ENCODE measurements at regions not wholly inside any gene's neighbourhood (a gene's known extent, or its start where the extent isn't known, plus 50 kb on each side); places are given as distances from the start of the nearest gene placed in this dataset.

DNA sequence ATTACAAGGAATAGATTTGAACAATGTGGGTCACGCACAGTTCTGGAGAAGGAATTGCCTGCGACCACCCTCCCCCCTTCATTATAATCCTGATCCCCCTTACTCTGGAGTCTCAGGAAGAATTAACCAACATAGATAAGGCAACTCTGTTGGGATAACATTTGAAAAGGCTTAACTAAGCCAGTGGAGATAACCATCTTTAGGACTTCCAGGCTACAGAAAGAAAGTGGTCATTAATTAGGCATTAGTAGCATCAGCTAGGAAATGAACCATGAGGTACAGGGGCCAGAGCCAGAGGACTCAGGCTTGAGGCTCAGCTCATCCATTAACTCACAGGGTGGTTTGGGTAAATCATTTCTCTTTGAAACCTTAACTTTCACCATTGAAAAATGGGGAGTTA is 720.0 kb upstream of the API5 start:
- DNase-seq (ENCODE audit: low read depth): no peak

- no peak for DNase-seq (ENCODE audit: low read depth)
These were observed 718.4 kb upstream of the API5 start for GRCh38 chr11:42593441-42593840.

GRCh38 chr11:42595876-42596275 is 715.9 kb upstream of the API5 start:
- no peak for DNase-seq (ENCODE audit: low read depth)

GRCh38 chr11:42596576-42597145 is 715.1 kb upstream of the API5 start:
- DNase-seq (ENCODE audit: low read depth): no peak

DNA sequence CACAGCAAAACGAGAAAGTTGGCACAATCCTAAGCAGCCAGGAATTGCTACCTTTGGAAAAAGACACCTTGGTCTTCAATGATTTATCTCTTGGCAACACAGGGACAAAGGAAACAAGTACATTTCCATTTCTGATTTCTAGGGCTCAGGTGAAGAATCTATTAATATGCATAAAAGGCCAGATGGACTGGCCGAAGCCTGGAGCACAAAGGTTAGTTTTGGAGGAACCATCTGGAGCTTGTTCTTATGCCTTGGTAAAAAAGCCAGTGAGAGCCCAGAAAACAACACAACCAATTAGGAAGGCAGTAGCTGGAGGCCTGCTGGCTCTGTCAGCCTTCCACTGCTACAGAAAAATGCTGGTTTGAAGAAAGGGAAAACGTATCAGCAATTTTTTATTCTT is 713.5 kb upstream of the API5 start:
- DNase-seq (ENCODE audit: low read depth): no peak

DNA sequence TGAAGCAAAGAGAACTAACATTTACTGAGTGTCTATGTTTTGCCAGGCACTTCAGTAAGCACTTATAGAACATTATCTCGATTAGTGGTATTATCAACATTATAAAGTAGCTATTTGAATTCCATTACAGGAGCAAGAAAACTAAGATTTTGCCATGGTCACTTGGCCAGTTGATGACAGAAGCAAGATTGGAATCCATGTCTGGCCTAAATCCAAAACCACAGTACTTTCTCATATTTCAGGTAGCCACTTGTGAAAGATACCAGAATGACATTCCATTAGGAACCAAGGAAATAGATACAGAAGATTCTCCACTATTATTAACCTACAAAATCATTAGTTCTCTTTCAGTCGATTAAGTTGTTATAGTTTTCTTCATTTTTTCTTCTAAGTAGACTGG is 691.0 kb upstream of the API5 start:
- DNase-seq (ENCODE audit: low read depth): no peak

- no peak for DNase-seq (ENCODE audit: low read depth)
These were observed 685.8 kb upstream of the API5 start for GRCh38 chr11:42625757-42626665.

GRCh38 chr11:42631220-42631843 is 680.5 kb upstream of the API5 start:
- DNase-seq (ENCODE audit: low read depth): no peak

DNA sequence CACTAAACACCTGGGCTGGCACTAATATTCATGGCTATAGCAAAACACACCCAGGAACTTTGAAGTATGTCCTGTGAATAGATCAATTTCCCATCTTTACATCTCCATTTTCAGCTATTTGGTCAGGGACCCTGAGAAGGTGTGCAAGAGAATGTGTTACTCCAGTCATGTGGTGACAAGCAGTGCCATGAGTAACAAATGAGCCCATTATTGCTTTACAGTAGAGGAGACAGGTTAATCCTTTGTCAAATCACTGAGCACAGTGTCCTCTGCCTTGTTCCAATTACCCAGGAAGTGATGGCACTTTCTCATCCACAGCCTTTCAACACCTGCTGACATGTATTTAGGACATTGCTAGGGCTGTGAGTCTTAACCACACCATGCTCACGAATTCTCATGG is 664.8 kb upstream of the API5 start:
- DNase-seq (ENCODE audit: low read depth): no peak

- no peak for DNase-seq (ENCODE audit: low read depth)
These were observed 663.8 kb upstream of the API5 start for GRCh38 chr11:42647993-42648392.

DNA sequence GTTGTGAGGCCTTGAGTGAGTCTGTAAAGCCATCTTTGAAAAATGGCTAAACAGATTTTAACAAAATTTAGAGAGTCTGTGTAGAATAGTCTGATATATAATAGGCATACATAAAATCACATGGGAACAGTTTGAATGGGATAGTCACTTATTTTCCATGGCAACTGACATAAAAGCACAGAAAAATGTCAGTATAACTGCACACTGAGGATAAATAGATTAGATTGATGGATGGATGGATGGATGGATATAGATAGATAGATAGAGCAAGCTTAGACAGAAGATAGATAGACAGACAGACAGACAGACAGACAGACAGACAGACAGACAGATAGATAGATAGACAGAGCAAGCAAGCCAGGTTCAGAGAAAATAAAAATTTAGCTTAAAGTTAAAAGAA is 660.2 kb upstream of the API5 start:
- DNase-seq (ENCODE audit: low read depth): no peak

- no peak for DNase-seq (ENCODE audit: low read depth)
These were observed 654.6 kb upstream of the API5 start for GRCh38 chr11:42657169-42657568.

GRCh38 chr11:42661942-42662341 is 649.9 kb upstream of the API5 start:
- no peak for DNase-seq (ENCODE audit: low read depth)

DNA sequence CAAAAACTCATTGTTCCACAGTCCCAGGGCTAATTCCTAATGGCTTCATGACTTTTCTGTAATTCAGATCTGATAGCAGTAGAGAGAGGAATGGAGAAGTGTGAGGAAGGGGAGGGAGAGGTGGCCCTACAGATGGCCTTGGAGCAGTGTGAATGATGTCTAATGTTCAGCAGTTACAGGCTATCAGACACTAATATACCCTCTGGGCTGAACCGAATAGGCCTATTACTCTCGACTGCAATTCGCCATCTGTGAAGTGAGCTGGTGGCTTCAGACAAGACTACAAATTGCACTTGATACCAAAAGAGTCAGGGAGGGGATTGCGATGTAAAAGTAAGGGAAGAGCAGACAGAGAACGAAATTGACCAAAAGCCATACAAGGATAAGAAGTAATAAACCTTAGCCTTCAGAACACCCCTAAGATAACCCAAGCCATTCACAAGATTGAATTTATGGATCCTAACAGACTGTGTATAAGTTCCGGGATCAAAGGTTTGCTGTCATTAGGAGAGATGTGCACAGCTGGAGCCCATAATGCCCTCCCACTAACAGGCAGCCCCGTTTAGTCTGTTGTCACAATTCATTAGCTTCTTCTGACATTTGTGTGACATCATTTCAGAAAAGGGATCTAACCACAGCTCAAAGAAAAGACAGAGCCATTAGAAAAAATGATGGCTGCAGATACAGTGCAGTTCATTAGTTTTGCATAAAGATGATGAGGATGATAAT is 642.4 kb upstream of the API5 start:
- no peak for DNase-seq (ENCODE audit: low read depth)

- DNase-seq (ENCODE audit: low read depth): no peak
These were observed 637.4 kb upstream of the API5 start for GRCh38 chr11:42674436-42674835.

DNA sequence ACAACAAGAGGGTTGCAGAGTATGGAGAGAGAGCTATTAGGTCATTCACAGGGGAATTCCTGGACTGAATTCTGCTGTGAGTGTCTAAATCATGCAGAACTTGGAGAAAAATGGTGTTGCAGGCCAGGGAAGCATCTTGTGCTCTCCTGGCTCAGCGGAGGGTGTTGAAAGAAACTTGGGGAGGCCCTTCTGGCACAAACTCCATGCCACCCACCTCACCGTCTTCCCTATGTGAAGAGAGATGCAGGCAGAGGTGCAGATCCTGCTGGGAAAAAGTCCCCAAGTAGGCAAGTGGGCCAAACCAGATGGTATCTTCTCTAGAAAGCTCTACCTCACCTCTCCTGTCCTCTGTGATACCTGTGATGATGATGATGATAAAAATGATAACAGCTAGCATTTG is 604.3 kb upstream of the API5 start:
- DNase-seq (ENCODE audit: low read depth): no peak

- DNase-seq (ENCODE audit: low read depth): no peak
These were observed 602.6 kb upstream of the API5 start for GRCh38 chr11:42709216-42709615.

- no peak for DNase-seq (ENCODE audit: low read depth)
These were observed 598.5 kb upstream of the API5 start for GRCh38 chr11:42713279-42713678.

GRCh38 chr11:42713753-42714152 is 598.0 kb upstream of the API5 start:
- DNase-seq (ENCODE audit: low read depth): no peak

- no peak for DNase-seq (ENCODE audit: low read depth)
These were observed 590.9 kb upstream of the API5 start for GRCh38 chr11:42720716-42721563.

DNA sequence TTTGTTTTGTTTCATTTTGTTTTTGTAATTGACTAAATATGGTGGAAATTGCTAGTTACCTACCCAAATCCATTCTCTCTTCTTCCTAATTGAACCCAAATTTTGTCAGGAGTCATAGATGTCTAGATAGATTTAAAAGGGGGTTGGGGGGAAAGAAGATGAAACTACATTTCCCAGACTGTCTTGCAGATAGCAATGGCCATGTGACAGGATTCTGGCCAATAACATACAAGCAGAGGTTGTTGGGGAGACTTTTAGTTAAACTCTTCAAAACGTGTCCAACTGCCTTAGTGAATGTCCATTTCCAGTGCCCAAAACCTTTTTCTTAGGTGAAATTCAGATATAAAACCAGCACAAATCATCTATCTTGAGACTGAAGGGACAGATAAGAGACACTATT is 583.9 kb upstream of the API5 start:
- DNase-seq (ENCODE audit: low read depth): no peak

GRCh38 chr11:42762348-42762747 is 549.4 kb upstream of the API5 start:
- DNase-seq (ENCODE audit: low read depth): no peak

All from RPMI7951 (cell line).